Lower lobe of right lung (tissue), 2 donors: ENCODE measurements at regions not wholly inside any gene's neighbourhood (a gene's known extent, or its start where the extent isn't known, plus 50 kb on each side); places are given as distances from the start of the nearest gene placed in this dataset.
"Not testable (repeated sequence)": the region's sequence is repeated elsewhere in the genome, so short reads cannot be mapped to it uniquely, and the experiment has no call there.

Experiments used
- ATAC-seq, 2 donors: fragments of 200-7000 bp; cut with Tn5 transposase; one replicate each; pipeline ENCODE4 v1.9.1; 2020 to 2022; ENCODE audit warnings: mild to moderate bottlenecking in 2 of 2, moderate library complexity in 2 of 2
- DNase-seq: peaks from one replicate; pipeline ENCODE4 v3.0.0-alpha.2; 2020
- H3K27ac ChIP-seq: fragments of 200-600 bp; one replicate; pipeline ENCODE4 v1.8.0; 2022
- H3K27me3 ChIP-seq: fragments of 200-600 bp; one replicate; pipeline ENCODE4 v1.8.0; 2022; ENCODE audit warnings: low read depth
- H3K36me3 ChIP-seq: fragments of 200-600 bp; one replicate; pipeline ENCODE4 v1.8.0; 2022; ENCODE audit warnings: mild to moderate bottlenecking
- H3K4me1 ChIP-seq: fragments of 200-600 bp; one replicate; pipeline ENCODE4 v1.8.0; 2022
- H3K4me3 ChIP-seq: fragments of 200-600 bp; one replicate; pipeline ENCODE4 v1.8.0; 2022; ENCODE audit warnings: mild to moderate bottlenecking
- H3K9me3 ChIP-seq: fragments of 200-600 bp; one replicate; pipeline ENCODE4 v1.8.0; 2022
- intact Hi-C: fragments of 100-400 bp; cut with DNase I; formaldehyde crosslinking; loops from one replicate; pipeline ENCODE4 v1.11.0; 2022
- TF ChIP-seq, protein P1 (sequence below): fragments of 200-600 bp; IDR thresholded peaks from one replicate; pipeline ENCODE4 v1.8.0; 2022; ENCODE audit warnings: antibody characterized with exemption, mild to moderate bottlenecking
- donor health status: DM: no; HTN: yes; CAD: no; lungs with severe emphysema.

DNA sequence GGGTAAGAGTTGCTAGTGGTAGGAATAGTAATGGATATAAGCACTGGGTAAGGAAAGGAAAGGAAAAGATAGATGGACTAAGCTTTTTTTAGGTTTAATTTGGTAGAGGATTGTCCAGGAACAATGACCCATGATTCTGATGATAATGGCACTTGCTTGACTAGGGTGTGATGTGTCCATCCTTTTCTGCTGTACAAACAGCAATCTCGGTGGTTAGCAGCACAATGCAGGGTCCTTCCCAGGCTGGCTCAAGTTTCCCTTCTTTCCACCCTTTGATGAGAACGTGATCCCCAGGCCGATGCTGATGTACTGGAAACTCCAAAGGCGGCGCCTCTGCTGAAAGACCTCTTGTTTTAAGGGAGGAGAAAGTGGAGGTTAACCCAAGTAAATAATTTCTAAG, 105.3 kb downstream of the TMEM167A start:
- ATAC-seq = no peak
- intact Hi-C loops = no loop called here
- H3K9me3 ChIP-seq = no peaks in the 10 kb centered on the region
- no peak overlapping the region for H3K27ac ChIP-seq
- no peak overlapping the region for H3K4me3 ChIP-seq
- H3K36me3 ChIP-seq = no peaks in the 10 kb centered on the region
- no peaks in the 10 kb centered on the region for H3K27me3 ChIP-seq
- no peaks in the 10 kb centered on the region for H3K4me1 ChIP-seq
- DNase-seq = no peak
- TF ChIP-seq, protein P1, sequence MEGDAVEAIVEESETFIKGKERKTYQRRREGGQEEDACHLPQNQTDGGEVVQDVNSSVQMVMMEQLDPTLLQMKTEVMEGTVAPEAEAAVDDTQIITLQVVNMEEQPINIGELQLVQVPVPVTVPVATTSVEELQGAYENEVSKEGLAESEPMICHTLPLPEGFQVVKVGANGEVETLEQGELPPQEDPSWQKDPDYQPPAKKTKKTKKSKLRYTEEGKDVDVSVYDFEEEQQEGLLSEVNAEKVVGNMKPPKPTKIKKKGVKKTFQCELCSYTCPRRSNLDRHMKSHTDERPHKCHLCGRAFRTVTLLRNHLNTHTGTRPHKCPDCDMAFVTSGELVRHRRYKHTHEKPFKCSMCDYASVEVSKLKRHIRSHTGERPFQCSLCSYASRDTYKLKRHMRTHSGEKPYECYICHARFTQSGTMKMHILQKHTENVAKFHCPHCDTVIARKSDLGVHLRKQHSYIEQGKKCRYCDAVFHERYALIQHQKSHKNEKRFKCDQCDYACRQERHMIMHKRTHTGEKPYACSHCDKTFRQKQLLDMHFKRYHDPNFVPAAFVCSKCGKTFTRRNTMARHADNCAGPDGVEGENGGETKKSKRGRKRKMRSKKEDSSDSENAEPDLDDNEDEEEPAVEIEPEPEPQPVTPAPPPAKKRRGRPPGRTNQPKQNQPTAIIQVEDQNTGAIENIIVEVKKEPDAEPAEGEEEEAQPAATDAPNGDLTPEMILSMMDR = no peak

DNA sequence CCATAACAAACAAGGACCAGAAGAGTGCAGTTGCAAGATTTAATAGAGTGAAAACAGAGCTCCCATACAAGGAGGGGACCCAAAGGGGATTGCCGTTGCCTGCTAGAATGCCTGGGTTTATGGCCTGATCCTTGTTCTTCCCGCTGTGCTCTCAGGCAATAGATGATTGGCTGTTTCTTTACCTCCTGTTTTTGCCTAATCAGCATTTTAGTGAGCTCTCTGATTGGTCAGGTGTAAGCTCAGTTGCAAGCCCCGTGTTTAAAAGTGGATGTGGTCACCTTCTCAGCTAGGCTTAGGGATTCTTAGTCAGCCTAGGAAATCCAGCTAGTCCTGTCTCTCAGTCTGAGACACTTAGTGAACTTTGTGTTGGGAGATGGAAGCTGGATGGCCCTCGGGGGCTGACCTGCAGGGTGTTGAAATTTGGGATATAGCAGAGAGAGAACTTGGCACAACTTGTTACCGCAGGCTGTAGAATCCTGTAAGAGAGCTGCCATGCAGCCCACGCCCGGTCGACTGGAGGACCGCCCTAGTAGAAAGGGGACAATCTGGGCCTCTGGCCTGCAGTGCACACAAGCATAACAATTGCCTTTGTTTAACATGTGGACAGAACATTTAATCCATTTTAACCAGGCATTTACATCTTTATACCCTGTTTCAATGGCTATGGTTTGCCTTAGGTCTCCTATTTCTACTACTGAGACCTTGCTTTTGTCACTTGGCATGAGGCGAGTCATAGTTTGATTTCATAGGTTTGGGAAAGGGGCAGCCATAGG, 106.0 kb downstream of the TMEM167A start:
- intact Hi-C loops, H3K27me3 ChIP-seq, H3K4me3 ChIP-seq, H3K9me3 ChIP-seq, H3K4me1 ChIP-seq, DNase-seq, ATAC-seq, H3K36me3 ChIP-seq, H3K27ac ChIP-seq: not testable (repeated sequence)

DNA sequence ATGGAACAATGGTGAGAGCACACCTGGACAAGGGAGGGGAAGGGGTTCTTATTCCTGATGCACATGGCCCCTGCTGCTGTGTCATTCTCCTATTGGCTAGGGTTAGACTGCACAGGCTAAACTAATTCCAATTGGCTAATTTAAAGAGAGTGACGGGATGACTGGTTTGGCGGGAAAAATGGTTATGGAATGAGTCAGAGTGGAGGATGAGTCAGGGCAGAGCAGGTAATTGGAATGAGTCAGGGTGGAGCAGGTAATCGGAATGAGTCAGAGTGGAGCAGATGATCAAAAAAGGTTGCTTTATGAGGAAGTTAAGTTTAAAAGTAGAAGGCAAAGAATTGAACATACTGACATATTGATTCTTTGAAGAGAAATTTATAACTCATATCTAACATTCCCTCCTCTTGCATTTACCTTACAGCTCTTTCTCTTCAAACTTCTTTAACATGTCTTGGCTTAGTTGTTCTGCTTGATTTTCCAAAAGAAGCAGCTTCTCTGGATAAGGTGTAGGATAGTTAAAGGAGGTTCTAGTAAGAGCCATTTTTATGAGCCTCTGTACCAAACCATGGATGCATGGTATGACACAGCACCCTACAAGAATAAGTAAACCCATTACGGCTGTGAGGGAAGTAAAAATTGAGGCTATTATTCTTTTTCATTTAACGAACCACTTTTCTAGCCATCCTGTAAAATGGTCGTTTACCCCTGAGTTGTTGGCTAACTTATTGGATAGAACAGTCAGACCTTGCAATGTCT, 107.8 kb downstream of the TMEM167A start:
- H3K36me3 ChIP-seq, H3K4me1 ChIP-seq, intact Hi-C loops, DNase-seq, ATAC-seq, H3K4me3 ChIP-seq, H3K27ac ChIP-seq, H3K9me3 ChIP-seq, H3K27me3 ChIP-seq: not testable (repeated sequence)

DNA sequence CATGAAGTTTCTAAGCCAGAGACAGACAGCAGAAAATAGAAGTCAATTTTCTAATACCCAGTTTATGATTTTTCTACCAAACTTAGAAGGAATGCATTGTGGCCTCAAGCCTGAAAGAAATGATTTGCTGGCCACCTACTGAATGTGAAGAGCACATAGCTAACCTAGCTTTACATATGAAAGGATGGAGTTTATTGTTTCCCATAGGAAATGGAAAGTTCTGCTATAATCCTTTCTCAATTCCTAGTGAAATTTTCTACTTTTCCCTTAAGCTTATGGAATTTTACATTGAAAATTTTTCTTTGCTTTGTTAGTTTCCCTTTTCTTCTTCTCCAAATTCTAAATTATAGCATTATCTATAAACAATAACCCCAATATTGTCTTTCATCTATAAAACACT, 110.1 kb downstream of the TMEM167A start:
- Histone ChIP-seq H3K4me3 (no peak overlapping the region), H3K36me3 (no peaks in the 10 kb centered on the region), H3K9me3 (no peaks in the 10 kb centered on the region), H3K27ac (no peak overlapping the region), H3K4me1 (no peaks in the 10 kb centered on the region), H3K27me3 (no peaks in the 10 kb centered on the region)
- DNase-seq (no peak), ATAC-seq (no peak)
- intact Hi-C loops = no loop called here
- TF ChIP-seq, protein P1 = no peak

DNA sequence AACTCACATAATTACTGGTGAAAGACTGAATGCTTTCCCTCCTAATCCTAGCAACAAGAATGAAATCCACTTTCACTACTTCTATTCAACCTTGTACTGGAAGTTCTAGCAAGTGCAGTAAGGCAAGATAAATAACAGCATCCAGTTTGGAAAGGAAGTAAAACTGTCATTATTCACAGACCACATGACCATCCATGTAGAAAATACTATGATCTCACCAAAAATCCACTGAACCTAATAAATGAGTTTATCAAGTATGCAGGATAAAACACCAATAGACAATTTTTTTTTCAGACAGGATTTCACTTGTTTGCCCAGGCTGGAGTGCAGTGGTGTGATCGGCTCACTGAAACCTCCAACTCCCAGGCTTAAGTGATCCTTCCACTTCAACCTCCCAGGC, 117.7 kb downstream of the TMEM167A start:
- no peak overlapping the region for H3K4me3 ChIP-seq
- no peaks in the 10 kb centered on the region for H3K4me1 ChIP-seq
- no peak overlapping the region for H3K27ac ChIP-seq
- no peak for ATAC-seq
- H3K36me3 ChIP-seq = no peaks in the 10 kb centered on the region
- no peaks in the 10 kb centered on the region for H3K27me3 ChIP-seq
- TF ChIP-seq, protein P1 = no peak
- DNase-seq = no peak
- intact Hi-C loops = no loop called here
- peaks cover 9% of the 10 kb centered on the region for H3K9me3 ChIP-seq

DNA sequence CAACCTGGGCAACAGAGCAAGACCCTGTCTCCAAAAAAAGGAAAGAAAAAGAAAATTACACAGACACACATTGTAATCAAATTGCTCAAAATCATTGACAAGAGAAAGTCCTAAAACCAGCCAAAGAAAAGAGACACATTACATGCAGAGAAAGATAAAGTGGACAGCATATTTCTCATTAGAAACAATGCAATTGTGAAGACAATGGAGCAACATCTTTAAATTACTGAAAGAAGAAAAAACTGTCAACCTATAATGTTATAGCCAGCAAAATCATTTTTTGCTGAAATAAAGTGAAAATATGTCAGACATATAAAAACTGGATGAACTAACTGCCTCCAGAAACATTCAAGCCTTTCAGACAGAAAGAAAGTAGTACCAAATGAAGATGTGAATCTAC, 120.6 kb downstream of the TMEM167A start:
- Histone ChIP-seq H3K27ac (no peak overlapping the region), H3K36me3 (no peaks in the 10 kb centered on the region), H3K27me3 (no peaks in the 10 kb centered on the region), H3K4me1 (no peaks in the 10 kb centered on the region), H3K9me3 (peaks cover 9% of the 10 kb centered on the region), H3K4me3 (no peak overlapping the region)
- DNase-seq = no peak
- TF ChIP-seq, protein P1 = no peak
- no peak for ATAC-seq
- intact Hi-C loops = no loop called here
